Adrenal gland (tissue), 9 donors: ENCODE measurements at regions not wholly inside any gene's neighbourhood (a gene's known extent, or its start where the extent isn't known, plus 50 kb on each side); places are given as distances from the start of the nearest gene placed in this dataset.

Experiments
- DNase-seq, 7 donors: peaks; one replicate each; pipeline ENCODE4 v3.0.0-alpha.2; 2019 to 2020
- H3K27ac ChIP-seq, 5 donors: fragments of 200-600 bp; sonication (generic) in 4 of 5; 1 replicate in 3 of 5; 2 replicates in 2 of 5; pipeline versions ENCODE4 v1.5.1 to v1.8.0; 2016 to 2020; ENCODE audit warnings: mild to moderate bottlenecking in 1 of 5
- H3K27me3 ChIP-seq: fragments of 200-600 bp; 2 replicates; pipeline ENCODE4 v1.8.0; 2021
- H3K36me3 ChIP-seq, 2 donors: fragments of 200-600 bp; replicated peaks in 1 of 2; 1 replicate in 1 of 2; 2 replicates in 1 of 2; pipeline versions ENCODE4 v1.5.1 to v1.8.0; 2018 to 2022
- H3K4me1 ChIP-seq, 2 donors: fragments of 200-600 bp; replicated peaks in 1 of 2; 1 replicate in 1 of 2; 2 replicates in 1 of 2; pipeline versions ENCODE4 v1.5.1 to v1.8.0; 2018 to 2021
- H3K4me3 ChIP-seq, 4 donors: fragments of 200-600 bp; sonication (generic) in 3 of 4; one replicate each; pipeline ENCODE4 v1.5.1; 2016 to 2018
- H3K9me3 ChIP-seq, 3 donors: fragments of 200-600 bp; sonication (generic) in 1 of 3; replicated peaks in 1 of 3; 1 replicate in 2 of 3; 2 replicates in 1 of 3; pipeline versions ENCODE4 v1.5.1 to v1.8.0; 2016 to 2021
- CTCF ChIP-seq, 6 experiments: fragments of 450-650 bp in 4 of 6; fragments of 200-600 bp in 2 of 6; sonication (generic) in 1 of 6; IDR thresholded peaks; 1 replicate in 5 of 6; 2 replicates in 1 of 6; pipeline versions ENCODE4 v1.5.1 to v1.8.0; 2016 to 2021; ENCODE audit warnings: antibody characterized with exemption in 6 of 6, mild to moderate bottlenecking in 2 of 6, moderate library complexity in 1 of 6
- POLR2A ChIP-seq, 2 donors: fragments of 450-650 bp; IDR thresholded peaks; one replicate each; pipeline ENCODE4 v1.6.1; 2017; ENCODE audit warnings: antibody characterized with exemption in 2 of 2, mild to moderate bottlenecking in 2 of 2, moderate library complexity in 1 of 2
- WGBS, 4 donors: extraction: QIAGEN DNeasy Blood & Tissue Kit in 2 of 4; methylation state at CpG; one replicate each; pipeline versions ENCODE4 v1.1.5 to v1.1.7; 2013 to 2017; 5-methylcytosine and 5-hydroxymethylcytosine counted together
- intact Hi-C, 2 donors: fragments of 100-400 bp; cut with DNase I; formaldehyde crosslinking; loops; one replicate each; pipeline versions ENCODE4 v1.14.1 to v1.15.0; 2022 to 2023
- donor health status: healthy with polysubstance abuse.
- donor health status: Bipolar disorder and iron deficiency.
- donor health status: DM: yes; HTN: yes; CAD: no.
- donor health status: DM: no; HTN: no; CAD: no.
- donor health status: DM: no; HTN: no; CAD: no.

DNA sequence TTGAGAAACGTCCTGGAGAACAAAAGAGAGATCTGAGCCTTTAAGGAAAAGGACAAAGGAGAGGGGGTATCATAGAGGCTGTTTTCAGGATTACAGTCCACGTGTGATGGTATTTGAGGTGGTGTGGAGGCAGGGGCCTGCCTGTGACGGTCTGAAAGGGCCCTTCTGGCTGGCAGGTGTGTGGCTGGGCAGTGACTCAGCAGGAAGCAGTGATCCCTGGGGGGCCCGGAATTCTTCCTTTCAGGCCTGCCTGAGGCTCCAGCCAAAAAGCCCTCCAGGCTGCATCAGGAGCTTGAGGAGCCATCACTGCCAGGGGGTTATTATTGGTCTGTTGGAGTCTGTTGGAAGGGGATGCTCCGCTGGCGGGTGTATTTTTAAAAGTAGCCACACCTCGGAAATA is 97.2 kb upstream of the TMEM18 start:
- Histone ChIP-seq H3K36me3 (no peaks in the 10 kb centered on the region), H3K27ac (no peak overlapping the region), H3K27me3 (no peaks in the 10 kb centered on the region), H3K4me3 (no peak overlapping the region), H3K4me1 (no peaks in the 10 kb centered on the region), H3K9me3 (no peaks in the 10 kb centered on the region)
- no peak for DNase-seq
- intact Hi-C loops, result no loop called here
- 48 to 66% (median 62%) methylated on average over 7 of the region's 7 CpGs for WGBS, 4 donors
- TF ChIP-seq CTCF (IDR thresholded peaks at IDR 0.05), result no peak
- no peak for TF ChIP-seq POLR2A (IDR thresholded peaks at IDR 0.05)

- H3K9me3 ChIP-seq, result no peaks in the 10 kb centered on the region
Measured at GRCh38 chr2:773256-774160, 96.3 kb upstream of the TMEM18 start.

DNA sequence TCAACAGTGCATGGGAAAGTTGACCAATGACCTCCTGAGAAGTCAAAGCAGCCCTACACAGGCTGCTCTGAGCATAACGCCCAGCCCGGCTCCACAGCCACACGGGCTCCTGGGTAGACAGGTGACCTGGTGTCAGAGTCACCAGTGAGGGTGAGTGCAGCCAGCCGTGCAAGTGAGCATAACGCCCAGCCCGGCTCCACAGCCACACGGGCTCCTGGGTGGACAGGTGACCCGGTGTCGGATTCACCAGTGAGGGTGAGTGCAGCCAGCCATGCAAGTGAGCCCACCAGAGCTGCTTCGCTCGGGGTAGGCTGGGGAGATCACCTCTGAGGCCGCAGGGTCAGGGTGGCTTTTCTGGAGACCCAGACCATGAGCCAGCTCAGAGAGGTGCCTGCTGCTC is 94.3 kb upstream of the TMEM18 start:
- no peak for DNase-seq
- 80 to 100% (median 86%) methylated on average over 1 to 12 of the region's 12 CpGs for WGBS, 4 donors
- intact Hi-C loops, result no loop called here

More at GRCh38 chr2:773256-774160, 96.3 kb upstream of the TMEM18 start:
- WGBS, 4 donors, result 64 to 76% (median 69%) methylated on average over 6 to 11 of the region's 11 CpGs
- no peak overlapping the region for H3K4me3 ChIP-seq
- H3K27ac ChIP-seq, result no peak overlapping the region
- DNase-seq, result no peak
- no peaks in the 10 kb centered on the region for H3K4me1 ChIP-seq
- intact Hi-C loops, result no loop called here
- no peaks in the 10 kb centered on the region for H3K36me3 ChIP-seq
- H3K27me3 ChIP-seq, result no peaks in the 10 kb centered on the region
- no peak for TF ChIP-seq CTCF (IDR thresholded peaks at IDR 0.05)
- TF ChIP-seq POLR2A (IDR thresholded peaks at IDR 0.05), result no peak

DNA sequence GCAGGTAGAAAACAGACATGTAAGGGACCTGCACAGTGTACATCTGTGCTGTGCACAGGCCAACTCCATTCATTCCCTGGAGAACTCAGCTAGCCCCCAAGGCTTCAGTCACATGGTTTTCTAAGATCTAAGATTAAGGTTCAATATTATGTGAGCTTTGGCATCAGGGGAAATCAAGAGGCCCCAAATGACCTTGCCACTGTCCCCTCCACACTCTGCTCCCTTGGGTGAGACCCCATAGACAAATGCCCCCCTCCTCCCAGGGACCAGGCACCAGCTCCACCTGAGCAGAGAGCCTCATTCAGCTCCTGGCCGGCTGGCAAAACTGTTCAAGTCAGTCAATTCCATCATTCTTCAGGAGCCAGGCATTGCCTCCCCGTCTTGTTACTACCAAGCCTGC is 93.6 kb upstream of the TMEM18 start:
- Histone ChIP-seq H3K36me3 (no peaks in the 10 kb centered on the region), H3K4me3 (no peak overlapping the region), H3K27ac (no peak overlapping the region), H3K27me3 (no peaks in the 10 kb centered on the region), H3K9me3 (no peaks in the 10 kb centered on the region), H3K4me1 (no peaks in the 10 kb centered on the region)
- TF ChIP-seq CTCF (IDR thresholded peaks at IDR 0.05) (no peak), POLR2A (IDR thresholded peaks at IDR 0.05) (no peak)
- intact Hi-C loops, result no loop called here
- DNase-seq, result no peak
- 81 to 100% (median 90%) methylated on average over 2 of the region's 2 CpGs for WGBS, 4 donors

More for the DNA sequence above, 94.3 kb upstream of the TMEM18 start:
- H3K9me3 ChIP-seq, result no peaks in the 10 kb centered on the region
- no peak overlapping the region for H3K4me3 ChIP-seq
- no peaks in the 10 kb centered on the region for H3K4me1 ChIP-seq
- H3K27me3 ChIP-seq, result no peaks in the 10 kb centered on the region
- no peaks in the 10 kb centered on the region for H3K36me3 ChIP-seq
- TF ChIP-seq POLR2A (IDR thresholded peaks at IDR 0.05), result no peak
- no peak for TF ChIP-seq CTCF (IDR thresholded peaks at IDR 0.05)
- H3K27ac ChIP-seq, result no peak overlapping the region
